ENCODE measurements at regions not wholly inside any gene's neighbourhood (a gene's known extent, or its start where the extent isn't known, plus 50 kb on each side); places are given as distances from the start of the nearest gene placed in this dataset.
"Not testable (repeated sequence)": the region's sequence is repeated elsewhere in the genome, so short reads cannot be mapped to it uniquely, and the experiment has no call there.

DNA sequence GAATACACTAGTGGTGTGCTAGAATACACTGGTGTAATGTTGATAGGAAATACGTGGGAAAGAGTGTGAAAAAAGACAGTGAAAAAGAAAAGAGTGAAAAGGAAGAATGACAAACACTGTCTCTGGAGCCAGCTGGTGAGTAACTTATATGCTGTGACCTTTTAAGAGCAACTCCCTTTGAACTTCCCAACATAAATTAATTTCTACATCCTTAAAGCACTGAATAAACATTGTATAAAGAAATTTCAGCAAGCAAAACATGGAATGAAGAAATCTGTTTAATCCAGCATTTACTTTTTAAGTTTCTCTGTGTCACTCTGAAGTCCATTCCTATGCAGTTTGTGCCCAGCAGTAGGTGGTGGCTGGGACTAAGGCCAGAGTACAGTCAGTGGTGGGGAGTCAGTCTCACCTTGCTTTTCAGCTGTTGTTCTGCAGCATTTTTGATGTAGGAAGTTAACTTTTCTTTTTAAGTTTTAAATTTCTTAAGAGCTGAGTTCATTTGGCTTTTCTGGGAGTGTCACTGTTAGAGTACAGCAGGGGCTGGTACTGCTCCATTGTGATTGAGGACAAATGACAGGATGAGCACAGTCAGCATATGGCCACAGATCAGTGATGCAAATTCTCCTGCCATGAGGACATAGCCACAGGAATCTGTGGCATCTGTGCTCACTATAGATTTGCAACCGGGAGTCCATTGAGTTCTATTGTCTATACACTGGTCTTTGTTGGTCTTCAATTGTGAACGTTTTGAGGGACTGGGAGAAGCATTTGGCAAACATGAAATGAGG is 321.8 kb downstream of the ZNF248 start:
- no peak overlapping the region for H3K9ac ChIP-seq (ENCODE audit: low read depth, low read length, poor library complexity, severe bottlenecking)
- H3K4me3 ChIP-seq (ENCODE audit: low read length, poor library complexity, severe bottlenecking) = no peak overlapping the region
- H3K9me3 ChIP-seq (ENCODE audit: insufficient read depth, low read depth, low read length) = no peaks in the 10 kb centered on the region
- H3K9me2 ChIP-seq (replicated peaks; ENCODE audit: low read depth, low read length) = no peaks in the 10 kb centered on the region
- no peak overlapping the region for H3K4me2 ChIP-seq (ENCODE audit: low read depth, low read length, poor library complexity, severe bottlenecking)
- no peaks in the 10 kb centered on the region for H3F3A ChIP-seq (ENCODE audit: low read depth)
- no peaks in the 10 kb centered on the region for H3K36me3 ChIP-seq (ENCODE audit: insufficient read depth, low read length)
- H3K4me1 ChIP-seq (ENCODE audit: insufficient read depth, low read length, poor library complexity, severe bottlenecking) = no peaks in the 10 kb centered on the region
- no peak for TF ChIP-seq EZH2phosphoT487 (IDR thresholded peaks at IDR 0.05; ENCODE audit: borderline replicate concordance)
- TF ChIP-seq, protein P1, sequence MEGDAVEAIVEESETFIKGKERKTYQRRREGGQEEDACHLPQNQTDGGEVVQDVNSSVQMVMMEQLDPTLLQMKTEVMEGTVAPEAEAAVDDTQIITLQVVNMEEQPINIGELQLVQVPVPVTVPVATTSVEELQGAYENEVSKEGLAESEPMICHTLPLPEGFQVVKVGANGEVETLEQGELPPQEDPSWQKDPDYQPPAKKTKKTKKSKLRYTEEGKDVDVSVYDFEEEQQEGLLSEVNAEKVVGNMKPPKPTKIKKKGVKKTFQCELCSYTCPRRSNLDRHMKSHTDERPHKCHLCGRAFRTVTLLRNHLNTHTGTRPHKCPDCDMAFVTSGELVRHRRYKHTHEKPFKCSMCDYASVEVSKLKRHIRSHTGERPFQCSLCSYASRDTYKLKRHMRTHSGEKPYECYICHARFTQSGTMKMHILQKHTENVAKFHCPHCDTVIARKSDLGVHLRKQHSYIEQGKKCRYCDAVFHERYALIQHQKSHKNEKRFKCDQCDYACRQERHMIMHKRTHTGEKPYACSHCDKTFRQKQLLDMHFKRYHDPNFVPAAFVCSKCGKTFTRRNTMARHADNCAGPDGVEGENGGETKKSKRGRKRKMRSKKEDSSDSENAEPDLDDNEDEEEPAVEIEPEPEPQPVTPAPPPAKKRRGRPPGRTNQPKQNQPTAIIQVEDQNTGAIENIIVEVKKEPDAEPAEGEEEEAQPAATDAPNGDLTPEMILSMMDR (conservative IDR thresholded peaks at IDR 0.05; ENCODE audit: low read length) = no peak
- H3K79me2 ChIP-seq (ENCODE audit: insufficient read depth, low read length) = no peaks in the 10 kb centered on the region
- H3K27me3 ChIP-seq (ENCODE audit: insufficient read depth, low read length, poor library complexity, severe bottlenecking) = no peaks in the 10 kb centered on the region
- H2AFZ ChIP-seq (ENCODE audit: low read length) = no peak overlapping the region
- no peaks in the 10 kb centered on the region for H4K20me1 ChIP-seq (ENCODE audit: insufficient read depth, low read length, poor library complexity, severe bottlenecking)

GRCh38 chr10:37534166-37534565 is 323.2 kb downstream of the ZNF248 start:
- H3K9ac ChIP-seq (ENCODE audit: low read depth, low read length, poor library complexity, severe bottlenecking) = no peak overlapping the region
- H3K9me2 ChIP-seq (replicated peaks; ENCODE audit: low read depth, low read length) = no peaks in the 10 kb centered on the region
- TF ChIP-seq, protein P1 (conservative IDR thresholded peaks at IDR 0.05; ENCODE audit: low read length) = no peak
- TF ChIP-seq EZH2phosphoT487 (IDR thresholded peaks at IDR 0.05; ENCODE audit: borderline replicate concordance) = no peak
- no peaks in the 10 kb centered on the region for H3K79me2 ChIP-seq (ENCODE audit: insufficient read depth, low read length)
- no peak overlapping the region for H2AFZ ChIP-seq (ENCODE audit: low read length)
- H3K9me3 ChIP-seq (ENCODE audit: insufficient read depth, low read depth, low read length) = no peaks in the 10 kb centered on the region
- H3K4me1 ChIP-seq (ENCODE audit: insufficient read depth, low read length, poor library complexity, severe bottlenecking) = no peaks in the 10 kb centered on the region
- no peak overlapping the region for H3K4me2 ChIP-seq (ENCODE audit: low read depth, low read length, poor library complexity, severe bottlenecking)
- no peaks in the 10 kb centered on the region for H3K27me3 ChIP-seq (ENCODE audit: insufficient read depth, low read length, poor library complexity, severe bottlenecking)
- H3K36me3 ChIP-seq (ENCODE audit: insufficient read depth, low read length) = no peaks in the 10 kb centered on the region
- no peaks in the 10 kb centered on the region for H3F3A ChIP-seq (ENCODE audit: low read depth)
- no peak overlapping the region for H3K4me3 ChIP-seq (ENCODE audit: low read length, poor library complexity, severe bottlenecking)
- H4K20me1 ChIP-seq (ENCODE audit: insufficient read depth, low read length, poor library complexity, severe bottlenecking) = no peaks in the 10 kb centered on the region

- not testable (repeated sequence) for H4K20me1 ChIP-seq (ENCODE audit: insufficient read depth, low read length, poor library complexity, severe bottlenecking); H3K36me3 ChIP-seq (ENCODE audit: insufficient read depth, low read length); H3K9ac ChIP-seq (ENCODE audit: low read depth, low read length, poor library complexity, severe bottlenecking); H3K27me3 ChIP-seq (ENCODE audit: insufficient read depth, low read length, poor library complexity, severe bottlenecking); H3K4me3 ChIP-seq (ENCODE audit: low read length, poor library complexity, severe bottlenecking); H3K9me2 ChIP-seq (replicated peaks; ENCODE audit: low read depth, low read length); H2AFZ ChIP-seq (ENCODE audit: low read length); H3F3A ChIP-seq (ENCODE audit: low read depth); H3K4me2 ChIP-seq (ENCODE audit: low read depth, low read length, poor library complexity, severe bottlenecking); H3K9me3 ChIP-seq (ENCODE audit: insufficient read depth, low read depth, low read length); H3K4me1 ChIP-seq (ENCODE audit: insufficient read depth, low read length, poor library complexity, severe bottlenecking); H3K79me2 ChIP-seq (ENCODE audit: insufficient read depth, low read length)
- TF ChIP-seq, protein P1 (conservative IDR thresholded peaks at IDR 0.05; ENCODE audit: low read length) = peak; percentile 35
Measured at GRCh38 chr10:37525410-37525809, 332.0 kb downstream of the ZNF248 start.

All from Loucy (cell line).